CD4-positive, alpha-beta T cell (primary cell): ENCODE measurements at regions not wholly inside any gene's neighbourhood (a gene's known extent, or its start where the extent isn't known, plus 50 kb on each side); places are given as distances from the start of the nearest gene placed in this dataset.

ENCODE experiments used
- ATAC-seq: fragments of 200-7000 bp; cut with Tn5 transposase; one replicate; pipeline ENCODE4 v1.10.0; 2022; ENCODE audit warnings: mild to moderate bottlenecking; ENCODE audit not compliant: poor library complexity
- CTCF ChIA-PET: fragments of 350-600 bp; sonication (Branson Sonifier 250); formaldehyde crosslinking; loops from one replicate; lab custom pipeline; 2021; ENCODE audit warnings: antibody characterized with exemption, inconsistent platforms; lab: Charles Lee
- POLR2A ChIA-PET: fragments of 350-600 bp; sonication (Branson Sonifier 250); formaldehyde crosslinking; loops from one replicate; lab custom pipeline; 2021; ENCODE audit warnings: antibody characterized with exemption, inconsistent platforms; lab: Charles Lee
- DNase-seq, 14 experiments: peaks; one replicate each; pipeline ENCODE4 v3.0.0-alpha.2; 2013 to 2020; ENCODE audit warnings: mixed read lengths in 2 of 14
- H3K27ac ChIP-seq, 2 donors: one replicate each; pipeline versions ENCODE4 v1.5.1 to v1.7.0; 2013; ENCODE audit warnings: low read length in 2 of 2, low read depth in 1 of 2, mild to moderate bottlenecking in 1 of 2
- H3K27me3 ChIP-seq, 2 experiments: 1 replicate in 1 of 2; 2 replicates in 1 of 2; pipeline versions ENCODE4 v1.6.1 to v1.7.0; 2013; ENCODE audit warnings: low read length in 2 of 2, control low read depth in 1 of 2, mild to moderate bottlenecking in 1 of 2, moderate library complexity in 1 of 2; ENCODE audit not compliant: insufficient read depth in 2 of 2, control insufficient read depth in 1 of 2
- H3K36me3 ChIP-seq: one replicate; pipeline ENCODE4 v1.6.1; 2013; ENCODE audit warnings: low read length, control low read depth; ENCODE audit not compliant: insufficient read depth
- H3K4me1 ChIP-seq: one replicate; pipeline ENCODE4 v1.6.1; 2013; ENCODE audit warnings: low read length, control low read depth; ENCODE audit not compliant: insufficient read depth
- H3K4me3 ChIP-seq: one replicate; pipeline ENCODE4 v1.5.1; 2013; ENCODE audit warnings: mild to moderate bottlenecking, low read length, moderate library complexity
- H3K9me3 ChIP-seq, 2 experiments: 1 replicate in 1 of 2; 2 replicates in 1 of 2; pipeline versions ENCODE4 v1.6.1 to v1.7.0; 2013; ENCODE audit warnings: low read length in 2 of 2, mild to moderate bottlenecking in 2 of 2, control low read depth in 1 of 2, moderate library complexity in 1 of 2; ENCODE audit not compliant: control insufficient read depth in 1 of 2, insufficient read depth in 1 of 2
- H3K27ac Mint-ChIP-seq: one replicate; pipeline ENCODE4 v1.8.0; 2020; ENCODE audit warnings: mixed read lengths
- H3K27me3 Mint-ChIP-seq: one replicate; pipeline ENCODE4 v1.8.0; 2021; ENCODE audit warnings: mixed read lengths
- H3K36me3 Mint-ChIP-seq: one replicate; pipeline ENCODE4 v1.8.0; 2021; ENCODE audit warnings: low read depth, mixed read lengths
- H3K4me1 Mint-ChIP-seq: one replicate; pipeline ENCODE4 v1.8.0; 2021; ENCODE audit warnings: low read depth, mixed read lengths
- H3K4me3 Mint-ChIP-seq: one replicate; pipeline ENCODE4 v1.8.0; 2020; ENCODE audit warnings: mild to moderate bottlenecking, mixed read lengths
- H3K9me3 Mint-ChIP-seq: one replicate; pipeline ENCODE4 v1.8.0; 2020; ENCODE audit warnings: mixed read lengths
- CTCF ChIP-seq: fragments of 200-600 bp; IDR thresholded peaks from one replicate; pipeline ENCODE4 v1.8.0; 2022; ENCODE audit warnings: antibody characterized with exemption, mild to moderate bottlenecking
- intact Hi-C, 2 experiments: fragments of 100-400 bp; cut with DNase I in 1 of 2; cut with micrococcal nuclease in 1 of 2; formaldehyde crosslinking; loops; one replicate each; pipeline versions ENCODE4 v1.15.1 to v1.9.0; 2023 to 2025; cut with DNase I, micrococcal nuclease

- H3K27me3 ChIP-seq, result peaks cover 0 to 4% of the 10 kb centered on the region in 2 experiments
- intact Hi-C loops, result loop anchor here in 1 of 2 experiments (5.0 kb wide), 2 partner anchors 463 to 908 kb away; no protein-coding TSS in a partner anchor
- CTCF ChIA-PET, result no interaction called here
- H3K36me3 Mint-ChIP-seq, result no peaks in the 10 kb centered on the region
- H3K27ac ChIP-seq, result no peak overlapping the region
- no peak overlapping the region for H3K27ac Mint-ChIP-seq
- no peak overlapping the region for H3K4me3 ChIP-seq
- POLR2A ChIA-PET, result no interaction called here
- DNase-seq (peak in 3 of 14 experiments; percentile 5 to 15 (median 14)), ATAC-seq (no peak)
- no peaks in the 10 kb centered on the region for H3K4me1 ChIP-seq
- H3K9me3 ChIP-seq, result no peaks in the 10 kb centered on the region
- H3K4me1 Mint-ChIP-seq, result peaks cover 9% of the 10 kb centered on the region
- TF ChIP-seq CTCF, result peak; percentile 36
- peaks cover 4% of the 10 kb centered on the region for H3K27me3 Mint-ChIP-seq
- no peak overlapping the region for H3K4me3 Mint-ChIP-seq
- no peaks in the 10 kb centered on the region for H3K36me3 ChIP-seq
- no peaks in the 10 kb centered on the region for H3K9me3 Mint-ChIP-seq
These were observed 65.4 kb upstream of the DNAJC10 start for GRCh38 chr2:182650704-182651103.

DNA sequence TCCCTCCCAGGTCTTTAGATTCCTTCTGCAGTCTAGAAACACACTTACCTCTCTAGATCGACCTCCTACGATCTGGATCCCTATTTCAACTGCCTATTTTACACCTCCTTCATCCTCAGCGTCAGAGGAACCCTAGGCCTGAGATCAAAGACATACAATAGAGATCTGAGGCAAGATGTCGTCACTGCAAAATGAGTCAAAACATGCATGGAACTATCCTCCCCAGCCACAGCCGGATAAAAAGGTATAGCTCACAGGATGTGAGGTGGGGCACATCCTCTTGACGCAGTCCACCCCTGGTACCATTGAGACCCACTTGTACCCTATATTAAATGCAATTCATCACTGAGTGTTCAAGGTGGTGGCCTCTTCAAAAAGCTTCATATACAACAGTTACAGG, 63.7 kb upstream of the DNAJC10 start:
- H3K27ac Mint-ChIP-seq, result no peak overlapping the region
- Histone ChIP-seq H3K27ac (no peak overlapping the region), H3K27me3 (peaks cover 0 to 4% of the 10 kb centered on the region in 2 experiments), H3K4me3 (no peak overlapping the region), H3K36me3 (no peaks in the 10 kb centered on the region), H3K9me3 (no peaks in the 10 kb centered on the region), H3K4me1 (no peaks in the 10 kb centered on the region)
- peaks cover 9% of the 10 kb centered on the region for H3K4me1 Mint-ChIP-seq
- CTCF ChIA-PET, result no interaction called here
- peaks cover 10% of the 10 kb centered on the region for H3K27me3 Mint-ChIP-seq
- no peaks in the 10 kb centered on the region for H3K36me3 Mint-ChIP-seq
- intact Hi-C loops, result loop anchor here in 1 of 2 experiments (5.0 kb wide), 2 partner anchors 465 to 910 kb away; no protein-coding TSS in a partner anchor
- peak in 6 of 14 experiments; percentile 5 to 50 (median 33) for DNase-seq
- TF ChIP-seq CTCF, result no peak
- POLR2A ChIA-PET, result no interaction called here
- no peak overlapping the region for H3K4me3 Mint-ChIP-seq
- H3K9me3 Mint-ChIP-seq, result no peaks in the 10 kb centered on the region
- peak; percentile 86 for ATAC-seq

- Mint-ChIP-seq H3K27ac (no peak overlapping the region), H3K9me3 (no peaks in the 10 kb centered on the region), H3K4me1 (peaks cover 9% of the 10 kb centered on the region), H3K27me3 (peaks cover 19% of the 10 kb centered on the region), H3K36me3 (no peaks in the 10 kb centered on the region), H3K4me3 (no peak overlapping the region)
- Histone ChIP-seq H3K27me3 (peaks cover 0 to 6% of the 10 kb centered on the region in 2 experiments), H3K36me3 (no peaks in the 10 kb centered on the region), H3K9me3 (no peaks in the 10 kb centered on the region), H3K4me3 (no peak overlapping the region), H3K4me1 (no peaks in the 10 kb centered on the region), H3K27ac (no peak overlapping the region)
- ATAC-seq (no peak), DNase-seq (no peak)
- intact Hi-C loops, result no loop called here
- TF ChIP-seq CTCF, result no peak
- POLR2A ChIA-PET, result no interaction called here
- CTCF ChIA-PET, result no interaction called here
These were observed 60.3 kb upstream of the DNAJC10 start for GRCh38 chr2:182655750-182656149.
